NCI-H748 treated with DMSO at 0.1 percent for 48 hours (cell line): ENCODE measurements at regions not wholly inside any gene's neighbourhood (a gene's known extent, or its start where the extent isn't known, plus 50 kb on each side); places are given as distances from the start of the nearest gene placed in this dataset.
"Not testable (repeated sequence)": the region's sequence is repeated elsewhere in the genome, so short reads cannot be mapped to it uniquely, and the experiment has no call there.

ENCODE experiments used
- DNase-seq: peaks from one replicate; lab custom pipeline; 2025; lab: John Stamatoyannopoulos, UW

DNA sequence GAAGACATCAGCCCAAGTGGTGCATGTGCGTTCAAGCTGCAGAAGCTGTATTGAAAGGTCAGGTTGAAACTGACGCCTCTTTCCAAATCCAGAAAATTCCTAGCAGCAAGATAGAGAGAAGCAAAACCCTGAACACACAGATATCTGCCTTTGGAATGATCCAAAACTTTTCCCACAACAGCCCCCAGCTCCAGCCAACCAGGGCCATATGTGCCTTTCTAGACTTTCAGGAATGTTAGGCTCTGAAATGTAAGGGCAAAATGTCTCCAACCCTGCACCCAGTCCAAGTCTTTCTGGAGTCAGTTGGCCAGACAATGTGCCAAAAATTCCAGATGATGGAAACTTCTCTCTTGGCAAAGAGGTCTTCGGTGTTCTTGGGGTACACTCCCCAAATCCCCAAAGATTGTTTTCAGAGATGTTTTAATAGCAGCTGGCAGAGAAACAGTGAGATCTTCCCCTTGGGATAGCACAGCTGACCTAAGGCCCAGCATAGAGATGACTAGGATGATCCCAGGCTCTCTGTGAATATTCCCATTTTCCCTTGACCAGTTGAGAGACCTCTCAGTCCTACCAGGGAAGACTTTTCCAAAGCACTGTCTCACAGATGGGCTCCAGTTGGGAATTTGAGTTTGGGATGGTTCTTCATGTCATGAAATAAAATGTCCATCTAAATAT lies 440.4 kb upstream of the CD180 start:
- DNase-seq = no peak

DNA sequence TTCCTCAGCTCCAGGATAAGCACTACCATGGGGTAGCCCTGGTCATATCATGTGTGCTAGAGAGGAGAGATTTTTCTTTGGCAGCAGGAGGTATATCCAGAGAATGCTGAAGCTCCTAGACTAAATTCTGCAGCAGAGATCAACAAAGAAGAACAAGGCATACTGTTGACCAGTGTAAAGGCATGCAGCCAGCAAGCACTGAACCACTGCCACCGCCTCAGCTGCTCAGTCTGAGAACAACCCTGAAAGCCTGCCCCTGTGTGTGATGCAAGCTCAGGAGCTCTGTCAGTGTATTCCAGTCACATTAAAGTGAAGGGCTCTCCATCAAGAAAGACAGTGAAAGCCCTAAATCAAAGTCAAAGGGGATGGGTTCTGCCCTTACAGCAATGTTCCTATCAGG lies 439.5 kb upstream of the CD180 start:
- DNase-seq = no peak

DNA sequence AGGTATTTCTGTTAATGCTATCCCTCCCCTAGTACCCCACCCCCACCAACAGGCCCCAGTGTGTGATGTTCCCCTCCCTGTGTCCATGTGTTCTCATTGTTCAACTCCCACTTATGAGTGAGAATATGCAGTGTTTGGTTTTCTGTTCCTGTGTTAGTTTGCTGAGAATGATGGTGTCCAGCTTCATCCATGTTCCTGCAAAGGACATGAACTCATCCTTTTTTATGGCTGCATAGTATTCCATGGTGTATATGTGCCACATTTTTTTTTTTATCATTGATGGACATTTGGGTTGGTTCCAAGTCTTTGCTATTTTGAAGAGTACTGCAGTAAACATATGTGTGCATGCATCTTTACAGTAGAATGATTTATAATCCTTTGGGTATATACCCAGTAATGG lies 430.5 kb upstream of the CD180 start:
- not testable (repeated sequence) for DNase-seq

DNA sequence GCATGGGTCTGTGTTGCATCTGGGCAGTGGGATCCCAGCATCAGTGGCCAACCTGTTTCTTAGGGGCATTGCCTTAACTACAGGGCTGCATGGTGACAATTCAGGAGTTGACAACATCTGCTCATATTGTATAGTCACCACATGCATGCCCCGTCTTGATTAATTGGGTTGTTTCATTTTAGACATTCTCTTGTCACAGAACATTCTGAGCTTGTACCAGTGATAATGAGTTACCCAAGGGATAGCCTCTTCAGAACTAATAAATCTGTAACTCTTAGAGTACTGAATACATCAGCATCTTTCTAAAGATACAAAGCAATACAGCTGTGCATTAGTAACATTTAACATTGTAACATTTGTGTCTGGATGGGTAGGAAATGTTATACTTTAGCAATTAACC lies 426.5 kb upstream of the CD180 start:
- DNase-seq = no peak

DNA sequence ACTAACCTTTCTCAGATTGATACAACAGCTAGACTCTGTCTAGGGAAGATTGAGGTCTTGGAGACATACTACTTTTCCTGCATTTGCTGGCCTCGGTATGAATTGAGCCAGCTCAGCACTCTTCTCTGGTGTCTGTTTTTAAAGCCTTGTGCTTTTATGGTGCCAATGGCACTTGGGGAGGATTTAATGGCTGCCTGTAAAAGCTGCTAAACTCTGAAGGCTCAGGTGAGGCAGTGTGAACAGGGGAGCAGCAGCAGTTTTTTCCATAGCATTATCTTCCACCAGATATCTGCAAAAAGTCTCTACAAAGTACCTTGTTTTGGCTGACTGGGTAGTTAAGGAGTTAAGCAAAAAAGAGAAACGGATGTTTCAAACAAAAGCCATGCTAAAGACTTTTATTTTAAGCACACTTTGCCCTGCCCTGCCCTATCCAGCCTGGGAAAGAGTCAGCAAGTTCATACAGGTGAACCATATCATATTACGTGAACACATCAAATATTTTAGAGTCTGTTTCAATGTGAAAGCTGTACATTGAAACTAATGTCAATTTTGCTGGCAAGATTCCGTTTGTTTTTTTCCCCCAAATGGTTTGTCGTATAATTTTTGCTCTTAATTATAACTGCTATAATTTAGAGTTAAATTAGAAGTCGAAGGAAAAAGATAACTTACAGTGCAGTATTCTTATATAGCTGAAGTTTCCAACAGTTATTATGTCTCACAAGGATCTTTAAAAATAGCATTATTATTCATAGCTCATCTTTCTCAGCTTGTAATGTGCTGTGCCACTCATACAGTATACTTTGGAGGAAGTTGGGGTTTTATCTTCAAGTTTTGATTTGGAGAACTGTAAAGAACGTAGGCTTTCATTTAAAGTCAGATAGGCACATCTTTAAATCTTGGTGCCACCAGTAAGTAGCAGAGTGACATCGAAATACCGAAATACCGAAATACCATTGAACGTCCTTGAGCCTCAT lies 424.1 kb upstream of the CD180 start:
- peak; percentile 46 for DNase-seq

DNA sequence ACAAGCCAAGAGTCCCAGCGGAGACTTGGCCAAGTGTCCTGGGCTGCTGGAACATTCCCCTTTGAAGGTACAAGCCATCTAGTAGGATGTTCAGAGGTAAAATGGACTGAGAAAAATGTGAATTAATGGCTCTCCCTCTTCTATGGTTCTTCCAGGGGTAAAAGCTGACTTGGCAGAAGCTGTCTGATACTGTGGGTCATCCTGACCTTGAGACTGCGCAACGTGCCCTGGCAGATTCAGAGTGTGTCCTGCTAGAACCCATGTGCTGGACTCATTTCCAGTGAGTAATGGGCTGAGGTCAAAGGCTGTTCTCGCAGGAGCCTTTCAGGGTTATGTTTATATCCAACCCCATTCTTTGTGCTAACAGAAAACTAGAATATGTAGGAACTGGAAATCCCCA lies 423.0 kb upstream of the CD180 start:
- DNase-seq = no peak

DNA sequence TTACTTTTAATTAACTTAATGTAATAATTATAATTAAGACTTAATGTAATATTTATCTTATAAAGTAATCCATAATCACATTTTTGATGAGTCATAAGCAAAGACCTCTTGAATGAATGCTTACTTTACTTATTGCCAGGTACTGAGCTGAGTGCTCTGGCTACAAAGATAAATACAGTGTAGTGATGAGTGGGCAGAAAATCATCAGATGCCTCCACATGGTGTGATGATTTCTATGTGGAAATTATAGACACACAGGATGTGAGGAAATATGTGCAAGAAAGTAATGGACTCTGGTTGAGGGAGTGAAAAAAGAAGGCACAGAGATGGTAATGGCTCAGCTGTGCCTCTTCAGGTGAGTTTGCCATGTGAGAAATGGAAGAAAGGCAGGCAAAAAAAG lies 422.6 kb upstream of the CD180 start:
- DNase-seq = no peak

DNA sequence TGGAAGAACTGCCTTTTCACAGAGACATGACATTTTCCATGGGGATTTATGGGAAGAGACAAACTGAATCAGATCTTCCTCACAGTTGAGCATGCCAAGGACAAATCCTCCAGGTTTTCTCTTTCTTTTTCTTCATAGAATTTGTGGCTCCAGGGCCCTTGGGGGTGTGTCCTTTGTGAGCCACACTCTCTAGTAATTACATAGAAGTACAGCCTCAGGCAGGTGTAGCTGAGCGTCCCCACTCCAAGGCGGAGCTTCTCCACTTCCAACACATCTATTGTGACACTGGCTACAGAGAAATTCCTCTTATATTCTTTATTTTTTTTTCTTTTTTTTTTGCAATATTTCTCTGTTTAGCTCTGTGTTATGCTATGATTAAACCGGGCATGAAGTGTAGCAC lies 420.5 kb upstream of the CD180 start:
- no peak for DNase-seq

DNA sequence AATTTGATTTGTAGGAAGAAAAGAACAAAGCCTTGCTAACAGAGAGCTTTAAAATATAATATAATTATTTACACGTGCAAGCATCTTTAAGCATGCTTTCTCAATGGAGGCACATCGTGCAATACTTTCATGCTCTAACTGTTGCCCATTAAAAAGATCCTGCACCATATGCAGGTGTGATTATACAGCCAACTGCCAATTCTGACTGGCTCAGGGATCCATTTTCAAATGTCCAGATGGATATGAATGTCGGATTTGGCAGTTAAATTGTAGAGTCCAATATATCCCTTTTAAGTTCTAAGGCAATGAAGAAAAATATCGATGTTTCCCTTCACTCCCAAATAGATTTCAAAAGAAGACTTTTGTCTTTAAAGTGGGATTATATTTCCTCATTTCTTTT lies 416.4 kb upstream of the CD180 start:
- no peak for DNase-seq

DNA sequence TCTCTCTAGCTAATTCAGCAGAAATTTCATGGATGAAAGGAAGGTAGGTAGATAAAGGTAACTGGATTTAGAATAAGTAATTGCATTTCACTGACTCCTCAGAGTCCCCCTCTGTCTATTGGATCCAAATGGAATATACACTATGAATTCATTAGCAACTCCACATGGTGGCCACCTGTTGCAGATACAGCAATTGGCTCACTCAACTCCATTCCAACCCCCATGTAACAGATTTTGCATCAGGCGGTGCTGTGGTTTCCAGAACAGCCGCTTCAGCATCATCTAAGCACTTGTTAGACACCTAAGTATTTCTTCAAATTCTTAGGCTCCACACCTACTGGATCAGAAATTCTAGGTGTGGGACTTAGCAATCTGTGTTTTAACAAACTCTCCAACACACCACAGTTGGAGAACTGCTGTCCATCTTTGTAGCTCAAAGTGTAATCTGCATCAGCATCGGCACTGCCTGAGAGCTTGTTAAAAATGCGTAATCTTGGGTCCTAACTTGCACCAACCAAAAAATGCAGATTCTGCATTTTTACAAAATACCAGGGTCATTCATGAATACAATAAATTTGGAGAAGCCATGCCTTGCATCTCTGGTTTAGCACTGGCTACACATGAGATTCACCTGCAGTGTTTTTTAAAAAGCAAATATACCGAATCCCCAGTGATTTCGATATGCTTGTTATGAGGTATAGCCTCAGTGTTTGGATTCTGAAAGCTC lies 413.8 kb upstream of the CD180 start:
- no peak for DNase-seq

DNA sequence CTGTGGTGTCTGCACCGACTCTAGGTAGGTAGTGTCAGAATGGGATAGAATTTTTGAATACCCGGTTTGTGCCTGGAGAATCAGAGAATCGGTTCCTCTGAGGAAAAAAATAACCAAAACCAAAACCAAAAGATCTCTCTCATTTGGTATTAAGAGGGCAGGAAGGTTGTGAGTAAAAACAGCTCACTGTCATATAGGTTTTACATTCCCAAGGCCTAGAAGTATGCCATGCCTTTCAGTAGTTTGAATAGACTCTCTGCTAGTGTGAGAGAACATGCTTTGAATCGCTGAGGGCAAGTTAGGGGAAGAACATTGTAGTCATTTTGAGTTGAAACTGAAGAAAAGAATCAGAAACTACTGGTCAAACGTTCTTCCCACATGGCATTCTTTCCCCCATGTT lies 411.4 kb upstream of the CD180 start:
- no peak for DNase-seq

DNA sequence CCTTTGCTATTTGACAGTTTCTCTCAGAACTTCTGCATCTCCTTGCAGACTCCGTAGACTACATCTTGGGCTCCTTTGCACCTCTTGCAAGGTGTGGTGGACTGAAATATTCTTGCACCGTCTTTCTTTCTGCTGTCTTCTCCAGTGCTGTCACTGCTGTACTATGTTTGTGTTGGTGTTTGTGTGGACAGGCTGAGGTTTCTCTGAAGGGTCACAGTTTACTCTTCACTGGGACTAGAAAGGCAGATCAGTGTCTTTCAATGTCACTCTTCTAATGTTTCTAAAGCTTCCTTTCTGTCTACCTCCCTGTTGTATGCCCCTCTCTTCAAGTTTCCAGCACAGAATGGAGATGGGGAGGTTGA lies 410.0 kb upstream of the CD180 start:
- no peak for DNase-seq

DNA sequence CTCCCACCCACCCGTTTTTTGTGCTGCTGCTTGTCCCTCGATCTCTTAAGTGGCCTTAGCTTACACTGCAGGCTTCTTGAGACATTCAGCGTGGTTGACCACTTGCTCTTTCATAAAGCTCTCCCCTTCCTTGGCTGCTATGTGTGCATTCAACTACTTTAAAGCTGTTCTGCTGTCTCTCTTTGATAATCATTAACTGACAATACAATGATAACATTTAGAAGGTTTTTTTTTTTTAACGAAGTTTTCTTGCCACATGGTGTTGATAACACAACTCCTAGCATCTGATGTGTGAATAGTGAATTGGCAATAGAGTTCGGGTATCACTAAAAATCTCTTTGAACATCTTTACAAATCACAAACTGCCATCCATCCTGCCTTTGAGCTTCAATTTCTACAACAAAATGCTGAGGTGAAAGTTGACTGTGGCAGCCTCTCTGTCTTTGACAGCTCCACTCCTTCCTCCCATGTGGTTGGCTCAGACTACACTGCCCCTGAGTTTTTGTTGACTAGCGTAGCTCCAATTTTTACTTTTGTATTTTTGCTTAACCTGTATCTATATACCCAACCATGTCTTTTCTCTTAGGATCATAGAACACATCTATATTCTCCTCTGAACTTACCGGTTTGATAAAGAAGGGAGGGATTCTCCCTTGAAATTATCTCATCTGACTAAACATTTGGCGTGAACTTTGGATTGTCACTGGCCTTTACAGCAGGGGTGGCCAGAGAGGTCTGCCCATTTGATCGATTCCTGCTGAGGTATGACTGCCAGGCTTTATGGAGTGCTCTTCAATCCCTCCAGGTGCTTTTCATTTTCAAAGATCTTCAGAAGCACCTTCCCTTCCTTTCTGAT lies 409.4 kb upstream of the CD180 start:
- DNase-seq = no peak

DNA sequence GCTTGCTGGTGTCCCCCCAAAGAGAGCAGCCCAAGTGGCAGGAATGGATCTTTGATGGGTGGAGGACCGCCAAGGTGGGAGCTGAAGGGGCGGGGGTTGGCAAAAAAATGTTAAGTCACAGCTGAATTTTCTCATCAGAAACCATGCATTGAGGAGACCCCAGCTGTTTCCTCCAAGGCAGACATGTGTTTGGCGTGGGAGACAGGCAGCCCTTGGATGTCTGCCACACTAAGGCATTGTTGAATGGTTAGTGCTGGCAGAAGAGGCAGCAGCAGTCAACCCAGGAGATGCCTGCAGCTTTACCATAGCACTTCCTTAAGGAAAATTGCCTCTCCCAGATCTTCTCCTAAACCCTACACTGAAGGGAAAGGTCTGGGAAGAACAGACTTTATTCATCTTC lies 394.9 kb upstream of the CD180 start:
- no peak for DNase-seq

DNA sequence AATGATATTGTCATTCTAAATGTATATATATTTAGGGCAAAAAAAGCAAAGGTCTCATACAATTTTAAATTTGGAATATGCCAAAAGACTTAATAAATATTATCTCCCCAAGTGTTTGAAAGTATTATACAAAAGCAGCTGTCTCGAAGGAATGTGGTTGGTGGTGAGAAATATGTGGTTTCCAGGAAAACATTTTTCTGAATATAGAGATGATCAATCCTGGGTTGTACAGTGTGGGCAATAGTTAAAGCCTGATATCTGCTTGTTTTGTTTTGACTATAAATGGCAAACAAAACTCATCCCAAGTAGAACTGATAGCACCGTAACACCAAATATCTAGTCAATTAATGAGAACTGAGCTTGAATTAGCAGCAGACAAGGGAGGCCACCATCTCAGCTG lies 391.8 kb upstream of the CD180 start:
- DNase-seq = no peak

DNA sequence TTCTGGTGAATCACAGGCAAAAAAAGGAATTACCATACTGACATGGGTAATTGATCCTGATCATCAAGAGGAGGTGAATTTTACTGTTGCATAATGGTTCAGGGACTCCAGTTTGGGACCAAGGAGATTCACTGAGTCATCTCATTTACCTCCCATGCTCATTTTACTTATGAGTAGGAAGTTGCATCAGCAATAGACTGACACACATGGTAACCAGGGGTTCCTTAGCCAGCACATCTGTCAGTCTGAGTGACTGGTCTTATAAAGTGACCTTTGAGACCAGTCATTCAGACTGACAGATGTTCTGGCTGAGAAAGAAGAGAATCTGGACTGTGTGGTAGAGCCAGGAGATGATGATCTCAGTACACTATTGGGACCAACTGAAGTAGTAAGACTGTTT lies 384.6 kb upstream of the CD180 start:
- DNase-seq = no peak

DNA sequence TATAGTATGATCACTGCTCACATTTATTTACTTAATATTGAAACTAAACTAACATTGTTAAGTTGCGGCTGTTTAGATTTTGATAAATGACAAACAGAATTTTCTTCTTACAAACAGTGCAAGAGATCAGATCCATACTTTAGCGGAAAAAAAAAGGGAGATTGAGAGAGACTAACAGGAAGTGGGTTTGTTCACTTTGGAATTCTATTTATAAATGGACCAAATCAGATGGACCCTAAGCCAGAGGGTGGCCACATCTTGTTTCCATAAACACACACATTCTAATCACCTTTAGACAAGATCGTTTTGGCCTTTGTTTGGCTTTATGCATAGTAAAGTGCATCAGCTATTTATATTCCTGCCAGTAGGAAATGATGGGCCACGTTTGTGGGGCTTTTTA lies 381.4 kb upstream of the CD180 start:
- peak; percentile 8 for DNase-seq

DNA sequence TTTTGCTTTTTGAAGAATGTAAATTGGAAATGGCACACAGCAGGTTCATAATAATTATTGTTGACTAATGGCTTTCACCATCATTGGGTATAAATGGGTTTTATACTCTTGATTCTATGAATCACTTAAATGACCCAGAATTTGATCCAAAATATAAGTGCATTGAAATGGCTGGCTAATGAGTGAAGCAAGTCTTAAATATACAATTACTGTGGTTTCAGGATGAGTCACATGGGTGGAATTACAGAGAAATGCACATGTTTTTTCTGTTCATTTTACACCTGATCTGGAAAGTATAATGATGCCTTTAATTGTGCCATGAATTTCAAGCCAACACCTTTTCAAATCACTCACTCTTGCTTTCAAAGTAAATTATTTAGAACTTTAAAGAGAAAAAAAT lies 380.8 kb upstream of the CD180 start:
- DNase-seq = peak; percentile 61

DNA sequence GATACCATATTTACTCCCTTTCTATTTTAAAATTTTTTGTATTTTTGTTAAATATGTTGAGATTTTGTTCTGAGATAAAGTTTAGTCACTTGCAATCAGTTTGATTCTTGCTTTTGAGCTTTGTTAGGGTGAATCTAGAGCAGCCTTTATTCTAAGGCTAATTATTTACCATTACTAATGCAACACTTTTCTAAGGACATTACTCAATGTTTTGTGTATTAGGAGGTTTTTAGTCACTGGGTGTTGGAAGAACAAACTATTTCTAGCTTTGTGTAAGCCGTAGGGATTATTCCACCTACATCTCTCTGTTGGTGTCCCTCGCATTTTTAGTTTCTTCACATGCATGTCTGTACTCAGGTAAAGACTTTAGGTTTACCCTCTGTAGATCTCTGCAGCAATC lies 379.5 kb upstream of the CD180 start:
- no peak for DNase-seq

DNA sequence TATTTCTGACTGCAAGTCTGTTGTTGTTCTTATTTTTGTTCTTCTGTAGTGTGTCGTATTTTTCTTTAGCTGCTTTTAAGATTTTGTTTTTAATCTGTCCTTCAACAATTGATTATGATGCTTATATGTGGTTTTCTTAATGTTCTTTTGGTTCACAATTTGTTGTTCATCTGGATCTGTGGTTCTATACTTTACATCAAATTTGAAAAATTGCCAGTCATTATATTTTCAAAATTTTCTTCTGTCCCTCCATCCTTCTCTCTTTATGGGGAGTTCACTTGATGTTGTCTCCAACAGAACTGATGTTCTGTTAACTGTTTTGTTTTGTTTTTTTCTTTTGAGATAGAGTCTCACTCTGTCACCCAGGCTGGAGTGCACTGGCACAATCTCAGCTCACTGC lies 378.5 kb upstream of the CD180 start:
- no peak for DNase-seq

DNA sequence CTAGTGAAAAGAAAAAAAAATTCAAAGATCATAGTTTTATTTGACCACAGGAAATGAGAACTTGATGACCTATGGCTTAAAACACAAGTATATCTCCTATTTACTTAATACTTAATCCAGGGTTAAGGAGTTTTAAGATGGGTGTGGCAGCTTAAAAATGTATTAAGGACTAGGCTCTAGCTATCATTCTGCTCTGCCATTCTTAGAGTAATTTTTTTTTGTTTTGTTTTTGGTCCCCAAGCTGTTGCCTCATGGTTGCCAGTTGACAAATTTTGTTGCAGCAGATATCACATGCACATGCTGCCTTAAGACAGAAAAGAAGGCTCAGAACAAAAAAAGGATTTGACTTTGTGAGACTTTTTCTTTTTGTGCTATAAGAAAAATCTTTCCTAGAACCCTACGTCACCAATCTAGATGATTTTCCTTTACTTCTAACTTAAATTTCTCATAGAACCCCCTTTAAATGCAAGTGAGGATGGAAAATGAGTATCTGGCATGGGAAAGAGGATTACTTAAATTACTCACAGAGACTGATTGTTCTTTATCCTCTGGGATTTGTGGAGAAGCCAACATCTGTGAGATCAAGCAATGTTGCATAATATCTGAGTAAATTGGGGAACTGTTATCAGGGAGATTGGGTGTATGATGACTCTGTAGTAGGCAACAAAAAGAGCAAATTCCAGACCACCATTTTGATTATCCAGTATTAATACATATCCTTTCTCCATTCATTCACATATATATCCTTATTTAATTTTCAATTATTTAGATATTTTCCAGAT lies 364.7 kb upstream of the CD180 start:
- DNase-seq = no peak
